Vagina (tissue), 2 donors: ENCODE measurements at regions not wholly inside any gene's neighbourhood (a gene's known extent, or its start where the extent isn't known, plus 50 kb on each side); places are given as distances from the start of the nearest gene placed in this dataset.

ENCODE experiments used
- DNase-seq, 2 donors: peaks; one replicate each; pipeline ENCODE4 v3.0.0-alpha.2; 2017; ENCODE audit errors: extremely low spot score in 2 of 2
- H3K27ac ChIP-seq: fragments of 200-600 bp; sonication (generic); one replicate; pipeline ENCODE4 v1.5.1; 2019
- H3K27me3 ChIP-seq: fragments of 200-600 bp; sonication (generic); one replicate; pipeline ENCODE4 v1.5.1; 2019
- H3K36me3 ChIP-seq, 2 donors: fragments of 200-600 bp; sonication (generic); one replicate each; pipeline ENCODE4 v1.5.1; 2017 to 2019
- H3K4me1 ChIP-seq: fragments of 200-600 bp; sonication (generic); one replicate; pipeline ENCODE4 v1.5.1; 2019
- H3K4me3 ChIP-seq, 2 donors: fragments of 200-600 bp; sonication (generic); 1 replicate in 1 of 2; 2 replicates in 1 of 2; pipeline ENCODE4 v1.5.1; 2016 to 2019
- H3K9me3 ChIP-seq: fragments of 200-600 bp; sonication (generic); one replicate; pipeline ENCODE4 v1.5.1; 2019
- CTCF ChIP-seq, 3 experiments: fragments of 450-650 bp in 2 of 3; fragments of 200-600 bp in 1 of 3; sonication (generic) in 1 of 3; IDR thresholded peaks; one replicate each; pipeline ENCODE4 v1.5.1; 2017 to 2019; ENCODE audit warnings: antibody characterized with exemption in 3 of 3, mild to moderate bottlenecking in 2 of 3, moderate library complexity in 2 of 3
- POLR2A ChIP-seq, 2 donors: fragments of 450-650 bp; IDR thresholded peaks; one replicate each; pipeline ENCODE4 v1.6.1; 2017; ENCODE audit warnings: antibody characterized with exemption in 2 of 2, mild to moderate bottlenecking in 2 of 2, moderate library complexity in 2 of 2
- POLR2AphosphoS5 ChIP-seq, 2 donors: sonication (generic); formaldehyde crosslinking; IDR thresholded peaks; one replicate each; pipeline ENCODE4 v1.9.0; 2017; ENCODE audit warnings: antibody characterized with exemption in 2 of 2, mild to moderate bottlenecking in 2 of 2, low read depth in 1 of 2; ENCODE audit not compliant: insufficient read depth in 1 of 2
- intact Hi-C: fragments of 100-400 bp; cut with DNase I; formaldehyde crosslinking; loops from one replicate; pipeline ENCODE4 v1.15.1; 2023

DNA sequence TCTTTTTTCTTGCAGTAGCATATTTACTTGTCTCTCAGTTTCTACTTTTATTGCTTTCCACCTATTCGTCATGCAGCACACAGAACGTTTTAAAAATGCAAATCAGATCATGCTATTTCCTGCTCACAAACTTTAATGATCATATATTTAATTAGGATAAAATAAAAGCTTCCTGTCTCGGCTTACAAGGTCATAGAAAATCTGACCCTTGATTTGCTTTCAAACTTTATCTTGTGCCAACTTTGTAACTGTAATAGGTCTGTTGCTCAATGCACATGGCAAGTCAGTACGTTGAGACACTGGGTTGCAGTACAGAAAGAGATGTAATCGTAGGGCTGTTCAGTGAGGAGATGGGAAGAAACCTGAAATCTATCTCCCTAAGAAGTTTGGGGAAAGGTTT is 95.6 kb upstream of the CSNK1A1L start:
- H3K36me3 ChIP-seq = no peaks in the 10 kb centered on the region
- DNase-seq = no peak
- no peaks in the 10 kb centered on the region for H3K27me3 ChIP-seq
- no peaks in the 10 kb centered on the region for H3K4me1 ChIP-seq
- H3K27ac ChIP-seq = no peak overlapping the region
- TF ChIP-seq POLR2A (IDR thresholded peaks at IDR 0.05) = no peak
- TF ChIP-seq CTCF (IDR thresholded peaks at IDR 0.05) = no peak
- TF ChIP-seq POLR2AphosphoS5 (IDR thresholded peaks at IDR 0.05; ENCODE audit: insufficient read depth in 1 of 2, low read depth in 1 of 2) = no peak
- H3K4me3 ChIP-seq = no peak overlapping the region
- intact Hi-C loops = no loop called here
- no peaks in the 10 kb centered on the region for H3K9me3 ChIP-seq

GRCh38 chr13:37198629-37199028 is 93.2 kb upstream of the CSNK1A1L start:
- DNase-seq = no peak
- intact Hi-C loops = no loop called here
- Histone ChIP-seq H3K27ac (no peak overlapping the region), H3K27me3 (no peaks in the 10 kb centered on the region), H3K36me3 (no peaks in the 10 kb centered on the region), H3K4me1 (no peaks in the 10 kb centered on the region), H3K9me3 (no peaks in the 10 kb centered on the region), H3K4me3 (no peak overlapping the region)
- TF ChIP-seq CTCF (IDR thresholded peaks at IDR 0.05) (no peak), POLR2A (IDR thresholded peaks at IDR 0.05) (no peak), POLR2AphosphoS5 (IDR thresholded peaks at IDR 0.05; ENCODE audit: insufficient read depth in 1 of 2, low read depth in 1 of 2) (no peak)

DNA sequence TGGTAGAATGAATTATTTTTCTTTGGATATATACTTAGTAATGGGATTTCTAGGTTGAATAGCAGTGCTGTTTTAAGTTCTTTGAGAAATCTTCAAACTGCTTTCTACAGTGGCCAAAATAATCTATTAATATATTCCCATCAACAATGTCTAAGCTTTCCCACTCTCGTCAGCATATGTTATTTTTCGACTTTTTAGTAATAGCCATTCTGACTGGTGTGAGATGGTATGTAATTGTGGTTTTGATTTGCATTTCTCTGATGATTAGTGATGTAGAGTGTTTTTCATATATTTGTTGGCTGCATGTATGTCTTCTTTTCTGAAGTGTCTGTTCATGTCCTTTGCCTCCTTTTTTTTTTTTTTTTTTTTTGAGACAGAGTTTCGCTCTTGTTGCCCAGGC is 90.2 kb upstream of the CSNK1A1L start:
- Histone ChIP-seq H3K36me3 (no peaks in the 10 kb centered on the region), H3K9me3 (no peaks in the 10 kb centered on the region), H3K27me3 (no peaks in the 10 kb centered on the region), H3K4me3 (no peak overlapping the region), H3K27ac (no peak overlapping the region), H3K4me1 (no peaks in the 10 kb centered on the region)
- TF ChIP-seq POLR2AphosphoS5 (IDR thresholded peaks at IDR 0.05; ENCODE audit: insufficient read depth in 1 of 2, low read depth in 1 of 2) (no peak), CTCF (IDR thresholded peaks at IDR 0.05) (no peak)
- DNase-seq = no peak
- intact Hi-C loops = no loop called here

GRCh38 chr13:37194428-37194861 is 89.0 kb upstream of the CSNK1A1L start:
- Histone ChIP-seq H3K36me3 (no peaks in the 10 kb centered on the region), H3K9me3 (no peaks in the 10 kb centered on the region), H3K4me3 (no peak overlapping the region), H3K27ac (no peak overlapping the region), H3K27me3 (no peaks in the 10 kb centered on the region), H3K4me1 (no peaks in the 10 kb centered on the region)
- DNase-seq = no peak
- TF ChIP-seq CTCF (IDR thresholded peaks at IDR 0.05) (no peak), POLR2A (IDR thresholded peaks at IDR 0.05) (no peak), POLR2AphosphoS5 (IDR thresholded peaks at IDR 0.05; ENCODE audit: insufficient read depth in 1 of 2, low read depth in 1 of 2) (no peak)
- intact Hi-C loops = no loop called here

DNA sequence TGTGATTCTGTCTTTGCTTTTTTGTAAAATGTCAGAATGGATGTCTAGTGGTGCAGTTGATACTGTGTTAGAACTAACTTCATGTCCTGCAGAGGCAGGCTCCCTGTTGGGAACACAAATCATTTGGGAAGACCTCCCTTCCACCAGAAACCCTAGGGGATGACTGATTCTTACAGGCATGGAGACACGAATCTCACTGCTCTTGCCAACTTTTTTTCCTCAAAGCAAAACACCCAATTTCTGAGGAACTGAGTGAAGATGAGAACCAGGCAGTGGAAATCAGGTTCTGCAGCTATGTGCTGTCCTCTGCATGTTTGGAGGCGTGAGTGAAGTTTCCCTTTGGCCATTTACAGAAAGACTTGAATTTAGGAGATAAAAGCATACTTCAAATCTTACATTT is 87.5 kb upstream of the CSNK1A1L start:
- no peak for DNase-seq
- intact Hi-C loops = no loop called here
- no peaks in the 10 kb centered on the region for H3K4me1 ChIP-seq

DNA sequence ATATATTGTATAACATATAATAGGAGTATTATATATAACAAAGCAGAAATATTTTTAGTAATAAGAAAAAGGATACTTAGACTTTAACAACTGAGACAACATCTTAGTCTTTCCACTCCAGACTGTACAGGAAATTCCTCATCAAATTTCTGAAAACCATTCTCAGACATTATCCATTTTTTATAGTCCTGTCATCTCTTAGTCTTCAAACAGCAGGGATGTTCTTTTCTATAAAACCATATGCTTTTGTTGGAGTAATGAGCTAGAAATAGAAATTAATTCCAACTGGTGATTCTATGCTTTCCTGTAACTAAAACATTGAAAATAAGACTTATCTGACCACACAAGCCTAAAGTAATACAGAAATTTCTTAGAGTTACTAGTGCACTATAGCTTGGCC is 82.2 kb upstream of the CSNK1A1L start:
- no peaks in the 10 kb centered on the region for H3K9me3 ChIP-seq
- TF ChIP-seq CTCF (IDR thresholded peaks at IDR 0.05) (no peak), POLR2A (IDR thresholded peaks at IDR 0.05) (no peak), POLR2AphosphoS5 (IDR thresholded peaks at IDR 0.05; ENCODE audit: insufficient read depth in 1 of 2, low read depth in 1 of 2) (no peak)
- H3K27ac ChIP-seq = no peak overlapping the region
- no peaks in the 10 kb centered on the region for H3K27me3 ChIP-seq
- no peak for DNase-seq
- H3K4me1 ChIP-seq = no peaks in the 10 kb centered on the region
- intact Hi-C loops = no loop called here
- no peaks in the 10 kb centered on the region for H3K36me3 ChIP-seq
- H3K4me3 ChIP-seq = no peak overlapping the region

More for the DNA sequence above, 87.5 kb upstream of the CSNK1A1L start:
- H3K36me3 ChIP-seq = no peaks in the 10 kb centered on the region
- H3K4me3 ChIP-seq = no peak overlapping the region
- no peak for TF ChIP-seq POLR2A (IDR thresholded peaks at IDR 0.05)
- no peak overlapping the region for H3K27ac ChIP-seq
- no peaks in the 10 kb centered on the region for H3K27me3 ChIP-seq
- H3K9me3 ChIP-seq = no peaks in the 10 kb centered on the region
